Activated T-helper 2 cell treated with anti-CD3 and anti-CD28 coated beads, Interferon-gamma antibody, Interleukin-2, Interleukin-4, amounts not matched to agents 10 μg/mL and 5 μg/mL and 100 μg/mL, durations not matched to agents 14 hours and 24 hours and 36 hours (primary cell): ENCODE measurements at regions not wholly inside any gene's neighbourhood (a gene's known extent, or its start where the extent isn't known, plus 50 kb on each side); places are given as distances from the start of the nearest gene placed in this dataset.

ENCODE experiments used
- DNase-seq: peaks from one replicate; pipeline ENCODE4 v3.0.0; 2021; ENCODE audit warnings: low spot score
- H3K27ac Mint-ChIP-seq: one replicate; pipeline ENCODE4 v1.8.0; 2021; ENCODE audit warnings: mixed read lengths
- H3K27me3 Mint-ChIP-seq: one replicate; pipeline ENCODE4 v1.8.0; 2021; ENCODE audit warnings: low read depth, mixed read lengths
- H3K36me3 Mint-ChIP-seq: one replicate; pipeline ENCODE4 v1.8.0; 2021; ENCODE audit warnings: low read depth, mixed read lengths
- H3K4me1 Mint-ChIP-seq: one replicate; pipeline ENCODE4 v1.8.0; 2021; ENCODE audit warnings: low read depth, mixed read lengths
- H3K4me3 Mint-ChIP-seq: one replicate; pipeline ENCODE4 v1.8.0; 2021; ENCODE audit warnings: low read depth, mild to moderate bottlenecking, moderate library complexity, mixed read lengths
- H3K9me3 Mint-ChIP-seq: one replicate; pipeline ENCODE4 v1.8.0; 2021; ENCODE audit warnings: mixed read lengths
- intact Hi-C: fragments of 100-400 bp; cut with micrococcal nuclease; formaldehyde crosslinking; loops from one replicate; pipeline ENCODE4 v1.15.1; 2023

- H3K27ac Mint-ChIP-seq: no peak overlapping the region
- DNase-seq: no peak
- H3K36me3 Mint-ChIP-seq: no peaks in the 10 kb centered on the region
- H3K9me3 Mint-ChIP-seq: no peaks in the 10 kb centered on the region
- no peaks in the 10 kb centered on the region for H3K27me3 Mint-ChIP-seq
- H3K4me1 Mint-ChIP-seq: no peaks in the 10 kb centered on the region
- intact Hi-C loops: no loop called here
- H3K4me3 Mint-ChIP-seq: no peak overlapping the region
Observed at GRCh38 chr2:66382091-66382490, 52.8 kb upstream of the MEIS1 start.

DNA sequence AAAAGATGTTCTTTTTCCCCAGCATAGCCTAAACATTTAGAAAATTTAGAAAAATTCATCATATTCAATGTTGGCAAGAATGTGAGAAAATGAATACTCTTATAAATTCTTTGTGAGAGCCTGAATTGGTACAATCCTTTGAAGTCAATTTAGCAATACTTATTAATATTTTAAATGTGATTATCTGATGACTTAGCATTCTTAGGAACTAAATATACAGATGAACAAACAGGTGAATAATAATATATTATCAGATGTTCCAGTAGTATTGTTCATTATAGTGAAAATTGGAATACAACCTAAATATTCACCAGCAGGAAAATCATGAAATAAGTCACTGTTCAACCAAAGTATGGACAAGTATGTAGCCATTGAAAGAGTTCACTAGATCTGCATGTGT, 55.5 kb upstream of the MEIS1 start:
- no peaks in the 10 kb centered on the region for H3K9me3 Mint-ChIP-seq
- H3K27me3 Mint-ChIP-seq: no peaks in the 10 kb centered on the region
- intact Hi-C loops: no loop called here
- no peak for DNase-seq
- no peaks in the 10 kb centered on the region for H3K36me3 Mint-ChIP-seq
- no peaks in the 10 kb centered on the region for H3K4me1 Mint-ChIP-seq
- no peak overlapping the region for H3K4me3 Mint-ChIP-seq
- no peak overlapping the region for H3K27ac Mint-ChIP-seq

DNA sequence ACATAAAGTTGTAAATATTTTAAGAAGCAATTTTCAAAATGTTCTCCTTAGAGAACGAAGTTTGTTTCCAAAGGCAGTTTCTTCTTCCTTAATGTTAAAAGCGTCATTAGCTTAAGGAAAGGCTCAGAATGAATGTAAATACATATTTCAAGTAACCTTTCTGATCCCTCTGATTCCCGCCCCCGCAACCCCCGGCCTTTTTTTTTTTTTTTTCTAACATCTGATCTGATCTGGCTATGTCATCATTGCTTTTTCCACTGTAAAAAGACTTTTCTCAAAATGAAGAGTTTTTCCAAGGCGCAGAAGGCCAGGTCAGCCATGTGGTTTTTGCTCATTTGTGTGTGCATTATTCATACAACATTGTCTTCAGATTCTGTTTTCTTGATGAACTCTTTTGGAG, 57.1 kb upstream of the MEIS1 start:
- intact Hi-C loops: no loop called here
- H3K9me3 Mint-ChIP-seq: no peaks in the 10 kb centered on the region

DNA sequence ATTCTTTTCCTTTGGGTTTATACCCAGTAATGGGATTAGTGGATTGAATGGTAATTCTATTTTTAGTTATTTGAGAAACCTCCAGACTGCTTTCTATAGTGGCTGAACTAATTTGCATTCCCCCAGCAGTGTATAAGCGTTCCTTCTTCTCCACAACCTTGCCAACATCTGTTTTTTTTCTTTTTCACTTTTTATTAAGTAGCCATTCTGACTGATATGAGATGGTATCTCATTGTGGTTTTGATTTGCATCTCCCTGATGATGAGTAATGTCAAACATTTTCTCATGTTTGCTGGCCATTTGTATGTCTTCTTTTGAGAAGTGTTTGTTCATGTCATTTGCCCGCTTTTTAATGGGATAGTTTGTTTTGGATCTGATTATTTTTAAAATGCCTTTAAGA, 64.1 kb upstream of the MEIS1 start:
- no peaks in the 10 kb centered on the region for H3K9me3 Mint-ChIP-seq
- no peaks in the 10 kb centered on the region for H3K36me3 Mint-ChIP-seq
- intact Hi-C loops: no loop called here
- H3K27me3 Mint-ChIP-seq: no peaks in the 10 kb centered on the region
- no peaks in the 10 kb centered on the region for H3K4me1 Mint-ChIP-seq
- no peak for DNase-seq
- no peak overlapping the region for H3K27ac Mint-ChIP-seq
- H3K4me3 Mint-ChIP-seq: no peak overlapping the region

More for the DNA sequence above, 57.1 kb upstream of the MEIS1 start:
- no peaks in the 10 kb centered on the region for H3K27me3 Mint-ChIP-seq
- no peak overlapping the region for H3K27ac Mint-ChIP-seq
- no peaks in the 10 kb centered on the region for H3K36me3 Mint-ChIP-seq
- no peaks in the 10 kb centered on the region for H3K4me1 Mint-ChIP-seq
- no peak for DNase-seq
- H3K4me3 Mint-ChIP-seq: no peak overlapping the region

- Mint-ChIP-seq H3K4me1 (no peaks in the 10 kb centered on the region), H3K9me3 (no peaks in the 10 kb centered on the region), H3K4me3 (no peak overlapping the region), H3K36me3 (no peaks in the 10 kb centered on the region), H3K27me3 (no peaks in the 10 kb centered on the region), H3K27ac (no peak overlapping the region)
- DNase-seq: no peak
- intact Hi-C loops: no loop called here
Observed at GRCh38 chr2:66366619-66367018, 68.3 kb upstream of the MEIS1 start.

DNA sequence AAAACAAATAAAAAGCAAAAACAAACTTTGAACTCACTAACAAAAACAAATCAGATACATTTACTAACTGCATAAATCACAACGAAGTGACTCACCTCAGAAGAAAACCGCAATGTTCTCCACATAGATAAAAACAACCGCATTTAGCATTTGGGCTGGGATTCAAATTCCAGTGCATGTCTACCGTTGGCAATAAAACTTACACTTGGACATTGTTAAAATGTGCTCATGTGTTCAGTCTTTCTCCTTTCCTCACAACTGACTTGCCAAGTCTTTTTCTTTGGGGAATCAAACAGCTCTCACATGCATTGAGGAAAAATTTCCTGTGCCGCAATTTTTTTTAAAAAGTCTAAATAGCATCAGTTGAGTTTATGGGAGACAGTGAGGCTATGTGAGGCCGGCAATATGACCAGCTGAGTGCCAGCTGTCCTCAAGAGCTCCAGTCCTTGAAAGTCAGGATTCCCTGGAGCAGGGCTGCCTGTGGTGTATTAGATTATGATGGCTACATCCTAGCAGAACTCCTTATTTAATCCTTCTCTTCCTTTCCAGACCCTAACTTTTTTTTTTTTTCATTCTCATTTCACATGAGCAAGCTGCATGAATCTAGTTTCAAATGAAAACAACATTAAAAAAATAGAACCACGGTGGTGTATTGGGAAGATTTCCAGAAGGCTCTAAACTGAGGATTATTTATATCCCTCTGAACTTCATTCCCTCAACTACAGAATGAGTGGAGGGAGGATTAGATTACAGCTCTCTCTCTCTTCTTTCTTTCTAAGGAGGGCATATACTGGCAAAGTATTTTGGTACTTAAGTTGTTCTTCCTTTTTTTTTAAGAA, 70.2 kb upstream of the MEIS1 start:
- intact Hi-C loops: no loop called here
- DNase-seq: no peak
- Mint-ChIP-seq H3K27me3 (no peaks in the 10 kb centered on the region), H3K27ac (no peak overlapping the region), H3K9me3 (no peaks in the 10 kb centered on the region), H3K36me3 (no peaks in the 10 kb centered on the region), H3K4me3 (no peak overlapping the region), H3K4me1 (no peaks in the 10 kb centered on the region)

DNA sequence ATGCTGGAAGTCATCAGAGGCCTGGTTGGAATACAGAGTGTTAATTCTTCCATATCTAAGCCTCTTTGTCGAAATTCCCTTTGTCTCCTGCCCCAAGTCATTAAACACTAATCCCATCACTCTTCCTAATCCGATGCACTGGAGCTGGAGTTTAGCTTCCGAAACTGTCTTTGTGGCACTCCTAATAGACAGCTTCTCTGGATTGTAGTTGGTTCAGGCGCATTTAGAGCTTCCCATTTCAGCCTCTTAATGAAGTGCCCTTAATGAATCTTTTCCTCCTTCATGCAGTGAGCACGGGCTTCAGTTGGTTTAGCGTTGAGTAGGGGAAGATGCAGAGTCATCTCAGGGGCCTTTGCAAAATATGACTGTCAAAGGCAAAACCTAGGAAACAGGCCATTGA, 72.2 kb upstream of the MEIS1 start:
- H3K4me1 Mint-ChIP-seq: no peaks in the 10 kb centered on the region

GRCh38 chr2:66346231-66346664, 88.7 kb upstream of the MEIS1 start:
- intact Hi-C loops: no loop called here
- Mint-ChIP-seq H3K27ac (no peak overlapping the region), H3K36me3 (no peaks in the 10 kb centered on the region), H3K9me3 (no peaks in the 10 kb centered on the region), H3K4me1 (no peaks in the 10 kb centered on the region), H3K4me3 (no peak overlapping the region), H3K27me3 (no peaks in the 10 kb centered on the region)
- no peak for DNase-seq

More for the DNA sequence above, 72.2 kb upstream of the MEIS1 start:
- no peak for DNase-seq
- H3K9me3 Mint-ChIP-seq: no peaks in the 10 kb centered on the region
- intact Hi-C loops: no loop called here
- no peak overlapping the region for H3K27ac Mint-ChIP-seq
- no peaks in the 10 kb centered on the region for H3K36me3 Mint-ChIP-seq
- H3K27me3 Mint-ChIP-seq: no peaks in the 10 kb centered on the region
- no peak overlapping the region for H3K4me3 Mint-ChIP-seq

DNA sequence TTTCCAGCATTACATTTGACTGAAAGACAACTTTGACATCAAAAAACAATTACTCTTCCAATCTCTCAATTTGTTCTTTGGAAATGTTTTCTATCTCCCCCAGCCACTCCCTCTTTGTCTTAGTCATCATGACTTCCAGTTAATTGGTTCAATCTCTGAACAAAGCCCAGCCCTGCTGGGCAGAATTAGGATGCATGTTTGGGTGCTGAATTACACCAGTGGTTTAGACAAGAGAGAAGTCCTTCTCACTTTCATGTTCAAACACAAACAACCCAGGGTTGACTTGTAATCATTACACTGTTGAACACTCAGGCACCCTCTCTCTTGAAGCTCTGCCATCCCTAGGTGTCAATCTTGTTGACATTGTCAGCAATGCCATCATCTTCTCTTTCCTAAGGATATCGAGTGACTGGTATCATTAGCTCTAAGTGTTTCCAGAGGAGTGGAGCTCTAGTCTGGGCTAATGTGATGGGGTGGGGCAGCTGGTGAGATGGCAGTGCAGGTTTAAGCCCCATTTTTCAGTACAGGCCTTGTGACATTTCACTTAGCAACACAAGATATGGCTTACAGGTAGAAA, 90.8 kb upstream of the MEIS1 start:
- intact Hi-C loops: no loop called here
- Mint-ChIP-seq H3K27me3 (no peaks in the 10 kb centered on the region), H3K4me3 (no peak overlapping the region), H3K27ac (no peak overlapping the region), H3K9me3 (no peaks in the 10 kb centered on the region), H3K36me3 (no peaks in the 10 kb centered on the region), H3K4me1 (no peaks in the 10 kb centered on the region)
- no peak for DNase-seq

DNA sequence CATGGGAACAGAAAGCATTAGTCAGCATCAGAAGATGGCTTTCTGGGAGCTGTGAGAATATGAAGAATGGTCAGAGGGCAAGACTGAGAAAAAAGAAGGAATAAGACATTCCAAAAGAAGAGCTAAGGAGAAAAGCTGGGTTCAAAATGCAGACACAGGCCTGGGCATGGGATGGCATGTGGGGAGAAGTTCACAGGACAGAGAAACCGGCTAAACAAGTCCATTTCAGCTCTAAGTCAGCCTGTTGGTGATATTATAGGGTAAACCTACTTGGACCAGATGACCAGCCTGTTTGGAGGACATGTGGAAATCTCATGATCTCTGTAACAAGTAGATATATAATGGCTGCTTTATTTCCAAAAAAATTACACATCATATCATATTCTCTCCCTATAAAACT, 91.7 kb upstream of the MEIS1 start:
- Mint-ChIP-seq H3K9me3 (no peaks in the 10 kb centered on the region), H3K27me3 (no peaks in the 10 kb centered on the region), H3K27ac (no peak overlapping the region), H3K36me3 (no peaks in the 10 kb centered on the region), H3K4me1 (no peaks in the 10 kb centered on the region), H3K4me3 (no peak overlapping the region)
- intact Hi-C loops: no loop called here
- no peak for DNase-seq

DNA sequence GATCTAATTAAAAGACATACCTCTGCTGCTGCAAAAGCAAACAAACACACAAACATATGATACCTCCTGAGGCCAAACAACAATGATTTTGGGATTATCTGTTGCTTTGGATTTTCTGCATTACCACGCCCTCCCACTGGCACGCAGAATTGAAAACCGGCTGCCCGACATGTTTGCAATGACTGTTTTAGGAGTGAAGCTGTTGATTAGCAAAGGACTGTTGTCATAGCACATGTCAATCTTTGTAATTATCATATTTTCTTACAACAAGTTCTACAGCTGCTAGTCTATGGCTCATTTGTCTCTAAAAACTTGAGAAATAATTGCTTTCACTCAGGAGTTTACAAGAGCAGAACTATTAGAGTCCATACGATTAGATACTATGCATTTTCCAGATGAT, 94.4 kb upstream of the MEIS1 start:
- no peaks in the 10 kb centered on the region for H3K36me3 Mint-ChIP-seq
- DNase-seq: no peak
- no peak overlapping the region for H3K27ac Mint-ChIP-seq
- intact Hi-C loops: no loop called here
- H3K4me3 Mint-ChIP-seq: no peak overlapping the region
- H3K4me1 Mint-ChIP-seq: no peaks in the 10 kb centered on the region
- H3K27me3 Mint-ChIP-seq: no peaks in the 10 kb centered on the region
- H3K9me3 Mint-ChIP-seq: no peaks in the 10 kb centered on the region

- DNase-seq: no peak
- intact Hi-C loops: no loop called here
- Mint-ChIP-seq H3K4me1 (no peaks in the 10 kb centered on the region), H3K36me3 (no peaks in the 10 kb centered on the region), H3K9me3 (no peaks in the 10 kb centered on the region), H3K4me3 (no peak overlapping the region), H3K27me3 (no peaks in the 10 kb centered on the region), H3K27ac (no peak overlapping the region)
Observed at GRCh38 chr2:66334237-66335029, 100.5 kb upstream of the MEIS1 start.

DNA sequence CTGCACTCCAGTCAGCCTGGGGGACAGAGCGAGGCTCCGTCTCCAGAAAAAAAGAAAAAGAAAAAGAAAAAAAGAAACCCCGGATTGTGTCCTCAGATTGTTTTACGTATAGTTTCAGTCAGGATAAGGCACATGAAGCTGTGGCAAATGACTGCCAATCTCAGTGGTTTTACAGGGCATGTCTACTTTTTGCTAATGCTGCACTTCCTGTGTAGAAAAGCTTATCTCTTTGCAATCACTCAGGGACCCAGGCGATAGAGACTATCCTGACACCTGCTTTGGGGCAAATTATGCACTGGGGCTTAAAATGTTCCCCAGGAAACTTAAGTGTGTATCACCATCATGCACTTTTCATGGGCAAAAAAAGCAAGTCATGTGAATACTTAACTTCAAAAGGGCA, 103.7 kb upstream of the MEIS1 start:
- no peaks in the 10 kb centered on the region for H3K9me3 Mint-ChIP-seq
- DNase-seq: no peak
- H3K27ac Mint-ChIP-seq: no peak overlapping the region
- no peaks in the 10 kb centered on the region for H3K36me3 Mint-ChIP-seq
- H3K4me3 Mint-ChIP-seq: no peak overlapping the region
- H3K27me3 Mint-ChIP-seq: no peaks in the 10 kb centered on the region
- no peaks in the 10 kb centered on the region for H3K4me1 Mint-ChIP-seq
- intact Hi-C loops: no loop called here
